ENCODE measurements at regions not wholly inside any gene's neighbourhood (a gene's known extent, or its start where the extent isn't known, plus 50 kb on each side); places are given as distances from the start of the nearest gene placed in this dataset.

- no peak for DNase-seq (ENCODE audit: low spot score)
Observed at GRCh38 chr1:221431961-221432360, 309.9 kb downstream of the DUSP10 start.

- DNase-seq (ENCODE audit: low spot score) = no peak
Observed at GRCh38 chr1:221435504-221435904, 306.4 kb downstream of the DUSP10 start.

GRCh38 chr1:221437171-221437570, 304.7 kb downstream of the DUSP10 start:
- DNase-seq (ENCODE audit: low spot score) = no peak

GRCh38 chr1:221437926-221438325, 304.0 kb downstream of the DUSP10 start:
- DNase-seq (ENCODE audit: low spot score) = no peak

- DNase-seq (ENCODE audit: low spot score) = no peak
Observed at GRCh38 chr1:221439008-221439746, 302.7 kb downstream of the DUSP10 start.

- DNase-seq (ENCODE audit: low spot score) = no peak
Observed at GRCh38 chr1:221439747-221440501, 302.0 kb downstream of the DUSP10 start.

- no peak for DNase-seq (ENCODE audit: low spot score)
Observed at GRCh38 chr1:221440658-221441057, 301.2 kb downstream of the DUSP10 start.

GRCh38 chr1:221442056-221442455, 299.8 kb downstream of the DUSP10 start:
- DNase-seq (ENCODE audit: low spot score) = no peak

GRCh38 chr1:221444346-221444745, 297.5 kb downstream of the DUSP10 start:
- DNase-seq (ENCODE audit: low spot score) = no peak

GRCh38 chr1:221448585-221449175, 293.2 kb downstream of the DUSP10 start:
- DNase-seq (ENCODE audit: low spot score) = no peak

GRCh38 chr1:221449194-221449593, 292.7 kb downstream of the DUSP10 start:
- no peak for DNase-seq (ENCODE audit: low spot score)

- DNase-seq (ENCODE audit: low spot score) = no peak
Observed at GRCh38 chr1:221449801-221450470, 292.0 kb downstream of the DUSP10 start.

GRCh38 chr1:221451741-221452140, 290.1 kb downstream of the DUSP10 start:
- no peak for DNase-seq (ENCODE audit: low spot score)

GRCh38 chr1:221454096-221454495, 287.8 kb downstream of the DUSP10 start:
- DNase-seq (ENCODE audit: low spot score) = no peak

- DNase-seq (ENCODE audit: low spot score) = no peak
Observed at GRCh38 chr1:221456918-221457317, 285.0 kb downstream of the DUSP10 start.

- no peak for DNase-seq (ENCODE audit: low spot score)
Observed at GRCh38 chr1:221457685-221458446, 284.0 kb downstream of the DUSP10 start.

- DNase-seq (ENCODE audit: low spot score) = no peak
Observed at GRCh38 chr1:221458447-221459156, 283.3 kb downstream of the DUSP10 start.

GRCh38 chr1:221459558-221459957, 282.3 kb downstream of the DUSP10 start:
- DNase-seq (ENCODE audit: low spot score) = no peak

- DNase-seq (ENCODE audit: low spot score) = no peak
Observed at GRCh38 chr1:221462345-221462744, 279.5 kb downstream of the DUSP10 start.

GRCh38 chr1:221468546-221468945, 273.3 kb downstream of the DUSP10 start:
- DNase-seq (ENCODE audit: low spot score) = no peak

- DNase-seq (ENCODE audit: low spot score) = no peak
Observed at GRCh38 chr1:221469476-221469875, 272.4 kb downstream of the DUSP10 start.

Measured in ecto neural progenitor cell (in vitro differentiated cells).